ENCODE measurements at regions not wholly inside any gene's neighbourhood (a gene's known extent, or its start where the extent isn't known, plus 50 kb on each side); places are given as distances from the start of the nearest gene placed in this dataset.

DNA sequence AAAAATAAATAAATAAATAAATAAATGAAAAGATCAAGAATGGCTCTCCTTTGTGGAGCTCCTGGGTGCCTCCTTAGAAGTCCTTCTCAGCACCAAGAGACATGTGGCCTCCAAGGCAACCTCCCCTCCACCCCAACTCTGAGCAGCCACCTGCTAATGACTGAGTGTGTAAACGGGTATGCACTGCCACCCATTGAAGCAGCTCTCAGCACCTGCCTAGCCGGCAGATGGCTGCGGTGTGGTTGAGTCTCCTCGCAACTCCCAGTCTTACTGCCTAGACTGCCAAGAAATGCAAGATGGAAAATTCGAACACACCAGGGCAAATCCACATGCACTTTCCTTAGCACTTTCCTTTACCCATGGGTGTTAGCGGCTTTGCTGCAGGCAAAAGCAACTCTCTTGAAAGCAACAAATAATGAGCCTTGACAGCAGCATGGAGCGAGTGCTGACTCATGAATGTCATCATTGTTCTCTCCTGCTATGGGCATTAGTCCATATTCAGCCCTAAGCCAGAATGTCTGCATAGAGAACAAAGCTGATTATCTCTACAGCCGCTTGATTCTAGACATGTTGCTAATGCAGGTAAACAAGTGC, 913.9 kb upstream of the AUTS2 start:
- TF ChIP-seq EZH2 (IDR thresholded peaks at IDR 0.05): no peak
- TF ChIP-seq POLR2AphosphoS5 (IDR thresholded peaks at IDR 0.05; ENCODE audit: borderline replicate concordance, low read depth, low read length): peak; percentile 52; the same call in 1 of the 2 replicates
- no peak for TF ChIP-seq FOXP2 (optimal IDR thresholded peaks at IDR 0.05; ENCODE audit: control extremely low read depth, extremely low read length, insufficient read depth)
